NCI-H526 (cell line): ENCODE measurements at regions not wholly inside any gene's neighbourhood (a gene's known extent, or its start where the extent isn't known, plus 50 kb on each side); places are given as distances from the start of the nearest gene placed in this dataset.

Source experiments
- DNase-seq, 2 experiments: peaks; one replicate each; lab custom pipeline; 2025; lab: John Stamatoyannopoulos, UW

GRCh38 chr6:3591970-3592369 lies 135.1 kb upstream of the SLC22A23 start:
- DNase-seq = no peak

- no peak for DNase-seq
These were observed 130.8 kb upstream of the SLC22A23 start for GRCh38 chr6:3587660-3588059.

DNA sequence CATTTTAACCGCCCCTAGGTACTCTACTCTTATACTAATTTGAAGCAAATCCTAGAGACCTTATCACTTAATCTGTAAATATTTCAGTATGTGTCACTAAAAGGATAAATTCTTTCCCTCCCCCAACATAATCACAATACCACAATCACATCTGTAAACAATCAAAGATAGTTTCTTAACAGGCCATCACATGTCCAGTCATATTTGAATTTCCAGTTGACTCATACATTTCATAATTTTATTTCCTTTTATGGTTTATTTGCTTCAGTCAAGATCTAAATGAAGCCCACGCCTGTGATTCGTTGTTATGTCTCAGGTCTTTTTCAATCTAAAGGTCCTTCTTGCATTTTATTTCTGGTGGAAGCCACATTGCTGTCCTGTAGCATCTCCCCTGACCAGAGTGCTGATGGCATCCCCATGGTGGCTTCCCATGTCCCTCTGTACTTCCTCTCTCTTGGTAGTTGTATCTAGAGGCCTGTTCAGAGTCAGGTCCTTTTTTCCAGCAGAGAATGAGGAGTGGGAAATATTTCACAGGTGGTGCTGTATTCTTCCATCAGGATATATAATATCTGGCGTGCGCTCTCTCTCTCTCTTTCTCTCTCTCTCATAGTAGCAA lies 128.6 kb upstream of the SLC22A23 start:
- no peak for DNase-seq

DNA sequence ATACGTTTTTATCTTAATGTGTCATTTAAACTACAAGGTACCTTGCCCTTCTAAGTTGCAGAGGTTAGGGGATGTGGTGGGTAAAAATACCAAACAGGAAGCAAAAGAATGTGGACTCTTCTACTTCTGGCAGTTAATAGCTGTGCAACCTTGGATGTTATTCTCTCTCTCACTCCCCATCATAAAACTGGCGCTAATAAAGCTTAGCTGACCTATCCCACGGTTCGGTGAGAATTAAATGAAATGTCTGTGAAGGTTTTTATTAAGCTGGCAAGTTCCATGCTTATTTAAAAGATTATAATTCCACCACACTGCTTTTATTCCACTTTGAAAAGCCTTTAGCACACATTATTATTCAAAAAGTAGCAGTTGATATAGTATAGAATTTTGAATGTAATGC lies 127.8 kb upstream of the SLC22A23 start:
- no peak for DNase-seq

DNA sequence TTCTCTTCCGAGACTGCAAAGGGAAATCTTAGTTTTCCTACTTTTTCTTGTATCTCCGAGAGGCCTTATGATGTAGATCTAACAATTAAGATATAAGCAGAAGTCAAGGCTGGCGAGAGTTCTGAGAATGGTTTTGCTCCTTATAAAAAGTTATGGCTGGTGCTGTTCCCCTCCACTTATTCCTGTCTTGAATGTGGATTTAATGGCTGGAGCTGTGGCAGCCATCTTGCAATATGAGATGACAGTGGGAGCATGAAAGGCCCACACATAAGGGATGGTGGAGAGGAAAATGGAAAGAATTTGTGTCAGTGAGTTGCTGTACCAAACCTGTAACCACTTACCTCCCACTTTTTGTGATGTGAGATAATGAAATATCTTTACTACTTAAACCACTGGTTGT lies 124.6 kb upstream of the SLC22A23 start:
- no peak for DNase-seq

DNA sequence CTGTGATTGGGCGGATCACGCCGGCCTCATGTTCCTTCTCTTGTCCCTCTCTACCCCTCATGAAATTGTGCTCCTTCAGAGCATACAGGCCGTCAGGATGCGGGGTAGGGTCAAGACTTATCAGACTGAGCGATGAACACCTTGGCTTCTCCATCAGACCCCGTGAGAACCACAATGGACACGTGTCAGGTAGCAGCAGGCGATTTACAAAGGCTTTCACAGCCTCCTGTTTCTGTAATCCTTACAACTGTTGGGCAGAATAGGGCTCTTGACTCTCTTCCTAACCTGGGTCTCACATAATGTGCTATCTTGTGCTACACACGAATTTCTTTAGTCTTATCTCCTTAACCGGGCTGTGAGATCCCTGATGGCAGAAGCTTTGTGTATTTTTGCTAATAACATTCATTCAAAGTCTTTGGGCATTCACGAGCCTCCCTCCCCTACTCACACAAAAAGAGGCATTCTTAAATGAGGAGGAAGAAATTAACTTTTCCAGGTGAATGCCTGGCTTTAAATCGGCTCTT lies 122.9 kb upstream of the SLC22A23 start:
- DNase-seq = peak in 1 of 2 experiments; percentile 23

DNA sequence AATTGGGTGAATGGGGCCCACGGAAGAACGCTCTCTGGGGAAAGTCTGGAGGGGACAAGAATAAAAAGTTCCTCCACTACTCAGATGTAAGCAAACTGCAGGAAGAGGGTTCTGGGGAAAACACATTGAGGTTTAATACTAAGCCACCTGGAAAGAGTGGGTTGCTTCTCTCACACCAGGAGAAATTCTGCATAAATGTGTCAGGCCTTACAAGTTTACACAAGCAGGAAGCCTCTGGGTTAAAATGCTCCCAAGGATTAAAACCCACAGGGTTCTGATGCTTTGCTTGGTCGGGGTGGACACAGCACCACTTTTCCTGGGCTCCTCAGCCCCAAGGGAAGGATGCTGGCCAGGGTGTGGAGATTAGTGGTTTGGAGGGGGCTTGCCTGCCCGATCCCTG lies 122.1 kb upstream of the SLC22A23 start:
- DNase-seq = no peak

- peak; percentile 46 to 74 for DNase-seq
These were observed 120.7 kb upstream of the SLC22A23 start for GRCh38 chr6:3577517-3577916.

- peak; percentile 42 to 62 for DNase-seq
These were observed 118.9 kb upstream of the SLC22A23 start for GRCh38 chr6:3575701-3576100.

DNA sequence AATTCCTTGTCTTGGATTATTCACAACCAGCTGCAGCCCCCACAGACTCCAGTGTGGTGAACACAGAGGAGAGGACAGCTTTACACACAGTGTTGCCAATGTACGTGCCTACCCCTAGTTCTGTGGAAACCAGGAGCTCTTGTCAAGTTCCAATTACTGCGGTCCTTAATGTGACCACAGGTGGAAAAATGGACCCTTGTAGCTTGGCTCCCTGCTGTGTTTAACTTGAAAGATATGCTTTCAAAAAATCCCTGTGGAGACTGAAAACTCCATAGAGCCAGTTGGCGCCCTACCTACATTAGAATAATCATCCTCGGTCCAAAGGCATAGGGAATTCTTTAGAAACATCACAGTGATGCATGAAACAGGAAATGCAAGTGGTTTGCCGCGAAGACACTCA lies 118.3 kb upstream of the SLC22A23 start:
- peak in 1 of 2 experiments; percentile 26 for DNase-seq

DNA sequence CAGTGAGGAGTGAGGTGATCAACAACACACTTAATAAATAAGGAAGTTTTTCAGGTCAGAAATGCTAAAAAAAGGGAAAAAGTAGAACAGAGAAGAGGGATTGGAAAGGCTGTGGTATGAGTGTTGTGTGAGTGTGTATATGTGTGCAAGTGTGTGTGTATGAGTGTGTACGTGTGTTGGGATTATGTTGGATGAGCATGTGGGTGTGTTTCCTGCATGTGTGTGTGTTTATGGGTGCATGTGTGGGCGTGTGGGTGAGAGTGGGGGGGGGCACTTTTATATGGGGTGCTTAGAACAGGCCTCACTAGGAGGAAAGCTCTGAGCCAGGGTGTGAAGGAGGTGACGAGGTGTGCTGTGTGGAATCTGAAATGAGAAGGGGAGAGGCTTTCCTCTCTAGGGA lies 116.8 kb upstream of the SLC22A23 start:
- DNase-seq = no peak

GRCh38 chr6:3571836-3572235 lies 115.0 kb upstream of the SLC22A23 start:
- DNase-seq = no peak

GRCh38 chr6:3571250-3571681 lies 114.4 kb upstream of the SLC22A23 start:
- peak in 1 of 2 experiments; percentile 65 for DNase-seq

DNA sequence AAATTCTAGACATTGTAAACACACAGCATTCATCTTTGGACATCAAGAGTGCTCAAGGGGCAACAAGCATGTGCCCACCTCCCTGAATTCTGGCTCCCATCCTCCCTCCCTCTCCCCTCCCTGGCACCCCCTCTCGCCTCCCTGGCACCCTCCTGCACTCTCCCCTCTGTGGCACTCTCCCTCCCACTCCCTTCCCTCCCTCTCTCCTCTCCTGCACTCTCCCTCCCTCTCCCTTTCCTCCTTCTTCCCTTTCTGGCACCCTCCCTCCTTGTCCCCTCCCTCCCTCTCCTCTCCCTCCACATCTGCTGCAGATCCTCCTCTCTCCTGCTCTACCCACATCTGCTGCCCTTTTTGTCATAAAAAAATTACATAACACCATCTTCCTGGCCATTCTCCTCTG lies 113.0 kb upstream of the SLC22A23 start:
- no peak for DNase-seq

- DNase-seq = no peak
These were observed 111.7 kb upstream of the SLC22A23 start for GRCh38 chr6:3568396-3569082.

GRCh38 chr6:3566812-3567211 lies 110.0 kb upstream of the SLC22A23 start:
- DNase-seq = peak in 1 of 2 experiments; percentile 38

GRCh38 chr6:3565291-3565690 lies 108.4 kb upstream of the SLC22A23 start:
- no peak for DNase-seq

GRCh38 chr6:3561725-3562124 lies 104.9 kb upstream of the SLC22A23 start:
- peak; percentile 65 to 81 for DNase-seq

GRCh38 chr6:3560211-3560610 lies 103.4 kb upstream of the SLC22A23 start:
- no peak for DNase-seq

GRCh38 chr6:3559561-3559960 lies 102.7 kb upstream of the SLC22A23 start:
- DNase-seq = no peak

DNA sequence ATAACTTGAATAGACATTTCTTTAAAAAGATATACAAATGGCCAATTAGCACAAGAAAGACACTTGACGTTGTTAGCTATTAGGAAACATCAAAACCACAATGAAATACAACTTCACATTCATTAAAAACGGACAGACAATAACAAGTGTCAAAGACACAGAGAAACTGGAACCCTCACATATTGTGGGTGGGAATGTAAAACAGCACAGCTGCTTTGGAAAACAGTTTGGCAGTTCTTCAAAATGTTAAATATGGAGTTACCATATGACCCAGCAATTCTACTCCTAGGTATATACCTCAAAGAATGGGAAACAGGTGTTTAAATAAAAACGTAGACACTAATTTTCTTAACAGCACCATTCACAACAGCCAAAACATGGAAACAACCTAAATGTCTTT lies 100.5 kb upstream of the SLC22A23 start:
- DNase-seq = no peak

DNA sequence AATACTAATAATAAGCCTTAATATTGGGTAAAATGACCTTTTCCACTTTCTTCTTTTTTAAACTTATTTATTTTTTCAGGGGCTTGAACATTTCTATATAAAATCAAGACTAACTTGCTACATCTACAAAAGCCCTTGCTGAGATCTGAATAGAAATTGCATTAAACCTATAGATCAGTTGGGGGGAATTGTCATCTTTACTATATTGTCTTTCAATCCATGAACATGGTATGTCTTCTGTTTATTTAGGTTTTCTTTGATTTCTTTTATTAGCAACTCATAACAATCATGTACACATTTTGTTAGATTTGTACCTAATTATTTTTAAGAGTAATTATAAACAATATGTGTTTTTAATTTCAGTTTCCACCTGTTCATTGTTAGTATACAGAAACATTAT lies 96.4 kb upstream of the SLC22A23 start:
- no peak for DNase-seq

DNA sequence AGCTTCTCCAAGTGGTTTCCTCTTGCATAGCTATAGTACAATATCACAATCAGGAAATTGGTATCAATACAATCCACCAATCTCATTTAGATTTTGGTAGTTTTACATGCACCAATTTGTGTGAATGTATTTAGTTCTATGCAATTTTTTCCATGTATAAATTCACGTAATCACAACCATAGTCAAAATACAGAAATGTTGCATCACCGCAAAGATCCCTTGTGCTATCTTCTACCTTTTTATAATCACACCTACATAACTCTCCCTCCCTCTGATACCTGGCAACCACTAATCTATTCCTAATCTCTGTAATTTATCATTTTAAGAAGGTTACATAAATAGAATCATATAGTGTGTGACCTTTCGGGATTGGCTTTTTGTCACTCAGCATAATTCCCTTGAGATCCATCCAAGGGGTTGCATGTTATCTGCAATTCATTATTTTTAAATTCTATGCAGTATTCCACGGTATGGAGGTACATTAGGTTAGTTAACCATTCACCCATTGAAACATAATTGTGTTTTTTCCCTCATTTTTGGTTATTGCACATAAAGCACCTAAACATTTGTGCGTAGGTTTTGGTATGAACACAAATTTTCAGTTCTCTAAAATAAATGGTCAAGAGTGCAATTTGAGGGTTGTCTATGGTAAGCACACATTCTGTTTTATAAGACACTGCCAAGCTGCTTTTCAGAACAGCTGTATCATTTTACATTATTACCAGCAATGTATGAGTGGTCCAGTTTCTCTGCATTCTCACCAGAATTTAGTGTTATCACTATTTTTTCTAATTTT lies 95.1 kb upstream of the SLC22A23 start:
- no peak for DNase-seq
